SK-N-SH (cell line): ENCODE measurements at regions not wholly inside any gene's neighbourhood (a gene's known extent, or its start where the extent isn't known, plus 50 kb on each side); places are given as distances from the start of the nearest gene placed in this dataset.

Experiments
- CTCF ChIA-PET: fragments of 300-600, 350-600 bp; formaldehyde crosslinking; extraction: SDS; loops from one replicate; lab custom pipeline; 2021; lab: Yijun Ruan, JAX
- POLR2A ChIA-PET: fragments of 350-600 bp; sonication (Branson Sonifier 250); formaldehyde crosslinking; extraction: SDS; loops from one replicate; lab custom pipeline; 2020; ENCODE audit warnings: antibody characterized with exemption, inconsistent platforms; lab: Yijun Ruan, JAX
- DNase-seq: peaks from one replicate; pipeline ENCODE4 v3.0.0; 2012
- H2AFZ ChIP-seq: fragments of 200-600 bp; sonication (generic); 2 replicates; pipeline ENCODE4 v1.8.1; 2016; ENCODE audit warnings: antibody characterized with exemption, mild to moderate bottlenecking, low read depth
- H3F3A ChIP-seq: fragments of 200-600 bp; sonication (generic); replicated peaks from 2 replicates; pipeline ENCODE3; 2016; ENCODE audit warnings: antibody characterized with exemption, mild to moderate bottlenecking; ENCODE audit not compliant: insufficient read depth
- H3K27ac ChIP-seq, 2 experiments: fragments of 200-500 bp in 1 of 2; fragments of 200-600 bp in 1 of 2; sonication (Bioruptor generic) in 1 of 2; sonication (generic), shearing (Covaris generic) in 1 of 2; 2 replicates each; pipeline versions ENCODE4 v1.5.1 to v1.6.1; 2014 to 2016; ENCODE audit warnings: low read depth in 2 of 2, inconsistent platforms in 1 of 2, low read length in 1 of 2, mild to moderate bottlenecking in 1 of 2, mixed read lengths in 1 of 2
- H3K27me3 ChIP-seq: fragments of 200-600 bp; sonication (generic), shearing (Covaris generic); 2 replicates; pipeline ENCODE4 v1.6.1; 2016; ENCODE audit warnings: mixed run types; ENCODE audit not compliant: insufficient read depth
- H3K36me3 ChIP-seq, 2 experiments: fragments of 200-500 bp in 1 of 2; fragments of 200-600 bp in 1 of 2; sonication (Bioruptor generic) in 1 of 2; sonication (generic) in 1 of 2; replicated peaks in 1 of 2; 2 replicates each; pipeline versions ENCODE3 to v1.5.1; 2014 to 2016; ENCODE audit warnings: low read length in 1 of 2, mild to moderate bottlenecking in 1 of 2; ENCODE audit not compliant: insufficient read depth in 2 of 2, control insufficient read depth in 1 of 2
- H3K4me1 ChIP-seq, 2 experiments: fragments of 200-500 bp in 1 of 2; fragments of 200-600 bp in 1 of 2; sonication (Bioruptor generic) in 1 of 2; sonication (generic), shearing (Covaris generic) in 1 of 2; 2 replicates each; pipeline versions ENCODE4 v1.5.1 to v1.6.1; 2014 to 2016; ENCODE audit warnings: low read depth in 1 of 2, low read length in 1 of 2, mixed run types in 1 of 2; ENCODE audit not compliant: insufficient read depth in 2 of 2, control insufficient read depth in 1 of 2
- H3K4me2 ChIP-seq: fragments of 200-600 bp; sonication (generic), shearing (Covaris generic); 2 replicates; pipeline ENCODE4 v1.6.1; 2017; ENCODE audit warnings: mixed run types
- H3K4me3 ChIP-seq, 2 experiments: fragments of 200-500 bp in 1 of 2; fragments of 200-600 bp in 1 of 2; sonication (Bioruptor generic) in 1 of 2; sonication (generic), shearing (Covaris generic) in 1 of 2; 2 replicates each; pipeline versions ENCODE4 v1.5.1 to v1.8.1; 2014 to 2016; ENCODE audit warnings: low read depth in 2 of 2, inconsistent platforms in 1 of 2, low read length in 1 of 2, mild to moderate bottlenecking in 1 of 2, mixed read lengths in 1 of 2, moderate library complexity in 1 of 2
- H3K79me2 ChIP-seq: fragments of 200-600 bp; sonication (generic); 2 replicates; pipeline ENCODE4 v1.8.1; 2017; ENCODE audit warnings: mild to moderate bottlenecking; ENCODE audit not compliant: insufficient read depth
- H3K9ac ChIP-seq: fragments of 200-600 bp; sonication (generic); 2 replicates; pipeline ENCODE4 v1.6.1; 2017; ENCODE audit warnings: mixed run types
- H3K9me2 ChIP-seq: fragments of 200-600 bp; sonication (generic); 2 replicates; pipeline ENCODE4 v1.6.1; 2017; ENCODE audit warnings: mixed run types
- H3K9me3 ChIP-seq: fragments of 200-600 bp; sonication (generic); 2 replicates; pipeline ENCODE4 v1.6.1; 2017; ENCODE audit warnings: mixed run types, mild to moderate bottlenecking, moderate library complexity
- H4K20me1 ChIP-seq: fragments of 200-600 bp; sonication (generic); 2 replicates; pipeline ENCODE4 v1.6.1; 2017; ENCODE audit warnings: mild to moderate bottlenecking, mixed run types; ENCODE audit not compliant: insufficient read depth
- CHD2 ChIP-seq: fragments of 150-350 bp; IDR thresholded peaks from 2 replicates; pipeline ENCODE4 v1.6.1; 2018; ENCODE audit warnings: low read length; ENCODE audit not compliant: partially characterized antibody
- ELF1 ChIP-seq: IDR thresholded peaks from 2 replicates; pipeline ENCODE4 v1.4.0; 2012
- EP300 ChIP-seq, 2 experiments: IDR thresholded peaks; 2 replicates each; pipeline versions ENCODE4 v1.4.0 to v1.6.1; 2012; ENCODE audit warnings: borderline replicate concordance in 1 of 2, low read depth in 1 of 2, low read length in 1 of 2
- EZH2phosphoT487 ChIP-seq: fragments of 200-600 bp; sonication (generic); IDR thresholded peaks from 2 replicates; pipeline ENCODE4 v1.6.1; 2017; ENCODE audit warnings: low read depth, mixed run types, mild to moderate bottlenecking, antibody characterized with exemption, moderate library complexity, borderline replicate concordance
- FOSL2 ChIP-seq: IDR thresholded peaks from 2 replicates; pipeline ENCODE4 v1.4.0; 2012; ENCODE audit warnings: low read depth, mild to moderate bottlenecking, moderate library complexity, borderline replicate concordance
- FOXJ3 ChIP-seq: sonication (generic); formaldehyde crosslinking; IDR thresholded peaks from 2 replicates; pipeline ENCODE4 v1.5.1; 2020; ENCODE audit warnings: mild to moderate bottlenecking, missing genetic modification reagents
- FOXM1 ChIP-seq: IDR thresholded peaks from 2 replicates; pipeline ENCODE4 v1.4.0; 2012; ENCODE audit warnings: low read depth, mild to moderate bottlenecking
- GATA2 ChIP-seq: sonication (generic); formaldehyde crosslinking; IDR thresholded peaks from 2 replicates; pipeline ENCODE4 v1.5.0; 2020; ENCODE audit warnings: mild to moderate bottlenecking, missing genetic modification reagents
- NFIC ChIP-seq: IDR thresholded peaks from 2 replicates; pipeline ENCODE4 v1.4.0; 2012; ENCODE audit warnings: borderline replicate concordance
- NRF1 ChIP-seq: IDR thresholded peaks from 2 replicates; pipeline ENCODE4 v1.6.1; 2012; ENCODE audit warnings: low read depth, mild to moderate bottlenecking, low read length
- RAD21 ChIP-seq: IDR thresholded peaks from 2 replicates; pipeline ENCODE4 v1.6.1; 2012; ENCODE audit warnings: mild to moderate bottlenecking, low read length
- RCOR1 ChIP-seq: fragments of 150-350 bp; IDR thresholded peaks from 2 replicates; pipeline ENCODE4 v1.6.1; 2017; ENCODE audit warnings: antibody characterized with exemption, low read length
- RFX5 ChIP-seq: IDR thresholded peaks from 2 replicates; pipeline ENCODE4 v1.6.1; 2012; ENCODE audit warnings: mild to moderate bottlenecking, improper control_type of control experiment, low read length
- RXRA ChIP-seq: IDR thresholded peaks from 2 replicates; pipeline ENCODE4 v1.4.0; 2012; ENCODE audit warnings: low read depth, mild to moderate bottlenecking, borderline replicate concordance
- SMC3 ChIP-seq: IDR thresholded peaks from 2 replicates; pipeline ENCODE4 v1.6.1; 2012; ENCODE audit warnings: low read depth, low read length, improper control_type of control experiment
- TF ChIP-seq, protein P1 (sequence below): IDR thresholded peaks from 2 replicates; pipeline ENCODE4 v1.4.0; 2012; ENCODE audit warnings: low read depth, borderline replicate concordance
- TF ChIP-seq, protein P2 (sequence below): IDR thresholded peaks from 2 replicates; pipeline ENCODE4 v1.6.1; 2012; ENCODE audit warnings: mild to moderate bottlenecking, low read depth, low read length, moderate library complexity
- TF ChIP-seq, protein P3 (sequence below): fragments of 200-600 bp; sonication (generic); IDR thresholded peaks from 2 replicates; pipeline ENCODE4 v1.6.1; 2017; ENCODE audit warnings: antibody characterized with exemption, mild to moderate bottlenecking, moderate library complexity

DNA sequence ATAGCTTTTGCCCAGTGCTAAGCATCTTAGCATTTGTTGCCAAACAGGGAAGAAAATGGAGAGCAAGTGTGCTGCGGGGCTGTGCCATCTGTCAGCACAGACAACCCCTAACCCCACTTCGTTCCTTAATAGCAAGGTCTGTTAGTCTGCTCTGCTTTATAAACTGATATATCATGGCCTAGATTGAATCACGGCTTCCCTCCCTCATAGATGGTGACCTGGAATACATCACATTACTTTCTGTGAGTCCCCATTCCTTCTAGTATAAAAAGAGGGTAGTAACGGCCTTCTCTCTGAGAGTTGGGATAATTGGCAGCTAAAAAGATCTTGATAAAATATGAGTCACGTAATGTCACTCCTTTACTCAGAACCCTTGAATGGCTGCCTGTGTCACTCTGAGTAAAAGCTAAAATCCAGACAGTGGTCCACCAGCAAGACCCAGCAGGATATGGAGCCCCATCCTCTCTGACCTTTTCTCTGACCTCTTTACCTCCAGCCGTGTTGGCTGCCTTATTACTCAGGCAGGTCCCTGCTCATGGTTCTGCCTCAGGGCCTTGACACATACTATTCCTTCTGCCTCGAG lies 151.7 kb downstream of the DLEU7 start (continued):
- TF ChIP-seq, protein P1, sequence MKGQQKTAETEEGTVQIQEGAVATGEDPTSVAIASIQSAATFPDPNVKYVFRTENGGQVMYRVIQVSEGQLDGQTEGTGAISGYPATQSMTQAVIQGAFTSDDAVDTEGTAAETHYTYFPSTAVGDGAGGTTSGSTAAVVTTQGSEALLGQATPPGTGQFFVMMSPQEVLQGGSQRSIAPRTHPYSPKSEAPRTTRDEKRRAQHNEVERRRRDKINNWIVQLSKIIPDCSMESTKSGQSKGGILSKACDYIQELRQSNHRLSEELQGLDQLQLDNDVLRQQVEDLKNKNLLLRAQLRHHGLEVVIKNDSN, result 0 out of 2 replicates have a peak, but pooled peaks have one; percentile 14
- peak; percentile 61 for TF ChIP-seq NFIC
- TF ChIP-seq CHD2, result peak; percentile 37
- TF ChIP-seq RFX5, result 0 out of 2 replicates have a peak, but pooled peaks have one; percentile 20
- TF ChIP-seq, protein P2, sequence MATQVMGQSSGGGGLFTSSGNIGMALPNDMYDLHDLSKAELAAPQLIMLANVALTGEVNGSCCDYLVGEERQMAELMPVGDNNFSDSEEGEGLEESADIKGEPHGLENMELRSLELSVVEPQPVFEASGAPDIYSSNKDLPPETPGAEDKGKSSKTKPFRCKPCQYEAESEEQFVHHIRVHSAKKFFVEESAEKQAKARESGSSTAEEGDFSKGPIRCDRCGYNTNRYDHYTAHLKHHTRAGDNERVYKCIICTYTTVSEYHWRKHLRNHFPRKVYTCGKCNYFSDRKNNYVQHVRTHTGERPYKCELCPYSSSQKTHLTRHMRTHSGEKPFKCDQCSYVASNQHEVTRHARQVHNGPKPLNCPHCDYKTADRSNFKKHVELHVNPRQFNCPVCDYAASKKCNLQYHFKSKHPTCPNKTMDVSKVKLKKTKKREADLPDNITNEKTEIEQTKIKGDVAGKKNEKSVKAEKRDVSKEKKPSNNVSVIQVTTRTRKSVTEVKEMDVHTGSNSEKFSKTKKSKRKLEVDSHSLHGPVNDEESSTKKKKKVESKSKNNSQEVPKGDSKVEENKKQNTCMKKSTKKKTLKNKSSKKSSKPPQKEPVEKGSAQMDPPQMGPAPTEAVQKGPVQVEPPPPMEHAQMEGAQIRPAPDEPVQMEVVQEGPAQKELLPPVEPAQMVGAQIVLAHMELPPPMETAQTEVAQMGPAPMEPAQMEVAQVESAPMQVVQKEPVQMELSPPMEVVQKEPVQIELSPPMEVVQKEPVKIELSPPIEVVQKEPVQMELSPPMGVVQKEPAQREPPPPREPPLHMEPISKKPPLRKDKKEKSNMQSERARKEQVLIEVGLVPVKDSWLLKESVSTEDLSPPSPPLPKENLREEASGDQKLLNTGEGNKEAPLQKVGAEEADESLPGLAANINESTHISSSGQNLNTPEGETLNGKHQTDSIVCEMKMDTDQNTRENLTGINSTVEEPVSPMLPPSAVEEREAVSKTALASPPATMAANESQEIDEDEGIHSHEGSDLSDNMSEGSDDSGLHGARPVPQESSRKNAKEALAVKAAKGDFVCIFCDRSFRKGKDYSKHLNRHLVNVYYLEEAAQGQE, result no peak
- peak; percentile 74 for TF ChIP-seq RXRA
- peak; percentile 80 for TF ChIP-seq GATA2 (CRISPR knock-in tag)
- peak; percentile 67 for TF ChIP-seq RCOR1
- peak; percentile 79 to 95 for TF ChIP-seq EP300 (IDR thresholded peaks at IDR 0.05; ENCODE audit: borderline replicate concordance in 1 of 2, low read depth in 1 of 2, low read length in 1 of 2)
- peak; percentile 64; the same call in 1 of the 2 replicates for TF ChIP-seq FOSL2

DNA sequence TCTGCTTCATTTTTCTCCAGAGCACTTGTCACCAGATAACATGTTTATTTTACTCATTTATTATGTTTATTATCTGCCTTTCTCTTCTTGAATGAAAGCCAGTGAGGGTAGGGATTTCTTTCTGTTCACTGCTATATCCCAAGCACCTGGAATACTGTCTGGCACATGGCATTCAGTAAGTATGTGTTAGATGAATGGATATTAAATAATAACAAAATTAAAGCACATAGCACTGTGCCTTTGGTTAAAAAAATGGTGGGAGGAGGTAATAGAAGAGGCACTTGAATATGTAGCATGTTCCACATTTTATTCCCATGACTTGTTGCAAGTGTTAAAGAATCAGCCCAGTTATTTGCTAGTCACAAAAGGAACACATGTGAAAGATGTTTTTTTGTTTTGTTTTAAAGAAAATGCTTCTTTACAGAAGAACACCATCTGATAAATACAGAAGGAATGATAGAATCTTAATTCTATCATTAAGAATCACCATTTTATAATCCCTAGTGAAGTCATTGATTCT lies 151.0 kb downstream of the DLEU7 start:
- H3K9me2 ChIP-seq, result no peaks in the 10 kb centered on the region
- no peaks in the 10 kb centered on the region for H3K9me3 ChIP-seq
- H3K4me3 ChIP-seq, result no peak overlapping the region
- DNase-seq, result no peak
- no peak overlapping the region for H3K9ac ChIP-seq
- peaks cover 18 to 28% of the 10 kb centered on the region in 2 experiments; a peak in 3 of 4 replicates for H3K4me1 ChIP-seq
- no peaks in the 10 kb centered on the region for H3K27me3 ChIP-seq
- ChIA-PET CTCF (interaction anchor here (0.7 to 0.9 kb wide), 2 partner anchors 200 to 220 kb away, joined by 3 read pairs; no protein-coding TSS in a partner anchor), POLR2A (no interaction called here)
- H3F3A ChIP-seq, result peaks cover 17% of the 10 kb centered on the region
- H2AFZ ChIP-seq, result no peak overlapping the region
- peak overlapping the region; percentile 61 to 88; a peak in 3 of 4 replicates for H3K27ac ChIP-seq
- H3K36me3 ChIP-seq, result no peaks in the 10 kb centered on the region
- H3K4me2 ChIP-seq, result peak overlapping the region; percentile 14; the same call in 1 of the 2 replicates
- H3K79me2 ChIP-seq, result no peaks in the 10 kb centered on the region
- no peak for TF ChIP-seq CHD2
- TF ChIP-seq FOXJ3 (CRISPR knock-in tag), result no peak
- TF ChIP-seq SMC3, result no peak
- TF ChIP-seq EZH2phosphoT487, result no peak
- no peak for TF ChIP-seq RAD21
- TF ChIP-seq ELF1, result no peak
- no peak for TF ChIP-seq FOXM1
- no peak for TF ChIP-seq NRF1
- TF ChIP-seq, protein P3, sequence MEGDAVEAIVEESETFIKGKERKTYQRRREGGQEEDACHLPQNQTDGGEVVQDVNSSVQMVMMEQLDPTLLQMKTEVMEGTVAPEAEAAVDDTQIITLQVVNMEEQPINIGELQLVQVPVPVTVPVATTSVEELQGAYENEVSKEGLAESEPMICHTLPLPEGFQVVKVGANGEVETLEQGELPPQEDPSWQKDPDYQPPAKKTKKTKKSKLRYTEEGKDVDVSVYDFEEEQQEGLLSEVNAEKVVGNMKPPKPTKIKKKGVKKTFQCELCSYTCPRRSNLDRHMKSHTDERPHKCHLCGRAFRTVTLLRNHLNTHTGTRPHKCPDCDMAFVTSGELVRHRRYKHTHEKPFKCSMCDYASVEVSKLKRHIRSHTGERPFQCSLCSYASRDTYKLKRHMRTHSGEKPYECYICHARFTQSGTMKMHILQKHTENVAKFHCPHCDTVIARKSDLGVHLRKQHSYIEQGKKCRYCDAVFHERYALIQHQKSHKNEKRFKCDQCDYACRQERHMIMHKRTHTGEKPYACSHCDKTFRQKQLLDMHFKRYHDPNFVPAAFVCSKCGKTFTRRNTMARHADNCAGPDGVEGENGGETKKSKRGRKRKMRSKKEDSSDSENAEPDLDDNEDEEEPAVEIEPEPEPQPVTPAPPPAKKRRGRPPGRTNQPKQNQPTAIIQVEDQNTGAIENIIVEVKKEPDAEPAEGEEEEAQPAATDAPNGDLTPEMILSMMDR, result no peak
- H4K20me1 ChIP-seq, result no peaks in the 10 kb centered on the region
